HepG2 (cell line): ENCODE measurements at regions not wholly inside any gene's neighbourhood (a gene's known extent, or its start where the extent isn't known, plus 50 kb on each side); places are given as distances from the start of the nearest gene placed in this dataset.

Source experiments
- ATAC-seq: fragments of 200-7000 bp; cut with Tn5 transposase; 3 replicates; pipeline ENCODE4 v1.9.1; 2020; ENCODE audit warnings: mild to moderate bottlenecking, moderate library complexity
- BruUV-seq: library from RNA; stranded (reverse); fragments of 400-500 nt; replicated peaks from 2 replicates; lab custom pipeline; 2021; lab: Mats Ljungman, UMichigan
- CTCF ChIA-PET: fragments of 300-600 bp; formaldehyde crosslinking; extraction: SDS; loops from one replicate; lab custom pipeline; 2021; ENCODE audit warnings: low total read pairs, inconsistent platforms, low intra/inter-chr PET ratio; lab: Yijun Ruan, JAX
- POLR2A ChIA-PET: fragments of 350-600 bp; sonication (Branson Sonifier 250); formaldehyde crosslinking; loops from one replicate; lab custom pipeline; 2020; ENCODE audit warnings: antibody characterized with exemption, inconsistent platforms; lab: Yijun Ruan, JAX
- DNase-seq: peaks from one replicate; pipeline ENCODE4 v3.0.0-alpha.2; 2015; ENCODE audit warnings: low spot score
- FAIRE-seq: peaks from 3 replicates; lab custom pipeline; 2011; peaks lifted over from hg19 to GRCh38; lab: Jason Lieb, UNC
- H2AFZ ChIP-seq: one replicate; pipeline ENCODE4 v1.6.1; 2011; ENCODE audit warnings: low read length, inconsistent platforms
- H3K27ac ChIP-seq: fragments of 300-600 bp; 3 replicates; pipeline ENCODE4 v1.8.0; 2011; ENCODE audit warnings: mixed run types, mild to moderate bottlenecking, mixed read lengths, low read length, inconsistent platforms; ENCODE audit not compliant: insufficient read depth; ENCODE audit errors: extremely low read length
- H3K27me3 ChIP-seq, 2 experiments: fragments of 200-600 bp in 1 of 2; 2 replicates in 1 of 2; 3 replicates in 1 of 2; pipeline versions ENCODE4 v1.6.0 to v1.8.0; 2011; ENCODE audit warnings: low read length in 2 of 2, mild to moderate bottlenecking in 2 of 2, moderate library complexity in 2 of 2, inconsistent platforms in 1 of 2; ENCODE audit not compliant: insufficient read depth in 2 of 2, control insufficient read depth in 1 of 2
- H3K36me3 ChIP-seq, 2 experiments: fragments of 200-600 bp in 1 of 2; replicated peaks in 1 of 2; 2 replicates in 1 of 2; 3 replicates in 1 of 2; pipeline versions ENCODE4 v1.5.1 to v1.8.0; 2011; ENCODE audit warnings: low read length in 2 of 2, inconsistent platforms in 1 of 2; ENCODE audit not compliant: insufficient read depth in 2 of 2, control insufficient read depth in 1 of 2
- H3K4me1 ChIP-seq: 2 replicates; pipeline ENCODE4 v1.5.1; 2012; ENCODE audit warnings: low read length, inconsistent platforms; ENCODE audit not compliant: insufficient read depth
- H3K4me2 ChIP-seq: 2 replicates; pipeline ENCODE4 v1.6.0; 2011; ENCODE audit warnings: low read depth, low read length, inconsistent platforms
- H3K4me3 ChIP-seq, 3 experiments: fragments of 200-600 bp in 1 of 3; sonication (generic), shearing (Covaris generic) in 1 of 3; replicated peaks in 1 of 3; 2 replicates each; pipeline ENCODE4 v1.5.1; 2011 to 2016; ENCODE audit warnings: low read length in 3 of 3, inconsistent platforms in 2 of 3, low read depth in 2 of 3, mild to moderate bottlenecking in 2 of 3, control low read depth in 1 of 3, mixed read lengths in 1 of 3; ENCODE audit not compliant: insufficient read depth in 1 of 3
- H3K79me2 ChIP-seq: one replicate; pipeline ENCODE4 v1.6.1; 2011; ENCODE audit warnings: low read length, inconsistent platforms; ENCODE audit not compliant: insufficient read depth
- H3K9ac ChIP-seq: 2 replicates; pipeline ENCODE4 v1.6.0; 2011; ENCODE audit warnings: mild to moderate bottlenecking, low read depth, low read length, inconsistent platforms; ENCODE audit not compliant: insufficient read depth
- H3K9me3 ChIP-seq: 2 replicates; pipeline ENCODE4 v1.5.1; 2012; ENCODE audit warnings: mild to moderate bottlenecking, low read length
- H4K20me1 ChIP-seq: 2 replicates; pipeline ENCODE4 v1.6.0; 2011; ENCODE audit warnings: inconsistent platforms, mild to moderate bottlenecking, low read length, moderate library complexity; ENCODE audit not compliant: insufficient read depth
- GPN1 ChIP-seq: sonication (generic); formaldehyde crosslinking; IDR thresholded peaks from 2 replicates; pipeline ENCODE4 v1.5.1; 2020; ENCODE audit warnings: missing genetic modification reagents, borderline replicate concordance
- KDM5A ChIP-seq: fragments of 200-600 bp; sonication (generic); IDR thresholded peaks from 2 replicates; pipeline ENCODE4 v1.7.0; 2018; ENCODE audit warnings: antibody characterized with exemption, mild to moderate bottlenecking, low read length, borderline replicate concordance
- ZNF678 ChIP-seq: sonication (generic); formaldehyde crosslinking; IDR thresholded peaks from 2 replicates; pipeline ENCODE4 v1.4.0; 2020; ENCODE audit warnings: mild to moderate bottlenecking, missing genetic modification reagents
- WGBS: methylation state at CpG from one replicate; pipeline ENCODE4 v1.1.6; 2017; ENCODE audit warnings: low lambda C conversion rate; 5-methylcytosine and 5-hydroxymethylcytosine counted together
- in situ Hi-C: cut with HindIII; loops from 2 replicates; pipeline ENCODE4 v1.10.0; 2017; ENCODE audit warnings: low pct_unique_long_range_greater_than_20kb; ENCODE audit not compliant: extremely low pct_ligation_motif_present
- intact Hi-C: fragments of 100-400 bp; cut with micrococcal nuclease; formaldehyde crosslinking; loops from one replicate; pipeline ENCODE4 v1.10.0; 2022; ENCODE audit not compliant: unreplicated experiment
- TF ChIP-seq, protein P1 (sequence below): sonication (generic); formaldehyde crosslinking; IDR thresholded peaks from 2 replicates; pipeline ENCODE4 v1.5.0; 2020; ENCODE audit warnings: mild to moderate bottlenecking, missing genetic modification reagents

DNA sequence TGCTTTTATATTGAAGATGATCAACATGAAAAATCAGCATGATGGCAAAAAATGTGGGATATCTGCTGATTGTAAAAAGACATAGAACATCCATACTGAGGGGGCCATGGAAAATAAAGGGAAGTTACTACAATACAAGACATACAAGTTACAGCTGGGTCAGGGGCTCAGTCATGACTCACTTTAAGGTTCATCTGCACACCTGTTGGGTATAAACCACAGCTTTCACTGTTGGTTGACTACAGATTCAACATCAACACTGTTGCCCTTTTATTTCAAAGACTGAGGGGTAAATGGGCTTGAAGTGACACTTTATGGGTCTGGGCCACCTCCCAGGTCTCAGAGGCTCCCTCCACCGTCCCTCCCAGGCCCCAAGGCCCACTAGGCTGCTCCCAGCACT, 98.1 kb upstream of the IRS2 start:
- no peak for ATAC-seq
- WGBS, result no CpG with 5 or more reads among the region's 1 CpG
- CTCF ChIA-PET, result no interaction called here

More for the DNA sequence above, 98.1 kb upstream of the IRS2 start:
- FAIRE-seq (no peak), DNase-seq (no peak)
- Histone ChIP-seq H3K79me2 (no peaks in the 10 kb centered on the region), H3K4me2 (no peak overlapping the region), H4K20me1 (no peaks in the 10 kb centered on the region), H3K27ac (no peak overlapping the region), H2AFZ (no peak overlapping the region), H3K9ac (no peak overlapping the region), H3K36me3 (no peaks in the 10 kb centered on the region), H3K9me3 (no peaks in the 10 kb centered on the region), H3K27me3 (0 out of 5 replicates have a peak, but pooled peaks cover 0 to 3% of the 10 kb centered on the region in 2 experiments), H3K4me3 (no peak overlapping the region), H3K4me1 (no peaks in the 10 kb centered on the region)
- POLR2A ChIA-PET, result no interaction called here
- BruUV-seq, result no TSS peak
- TF ChIP-seq, protein P1, sequence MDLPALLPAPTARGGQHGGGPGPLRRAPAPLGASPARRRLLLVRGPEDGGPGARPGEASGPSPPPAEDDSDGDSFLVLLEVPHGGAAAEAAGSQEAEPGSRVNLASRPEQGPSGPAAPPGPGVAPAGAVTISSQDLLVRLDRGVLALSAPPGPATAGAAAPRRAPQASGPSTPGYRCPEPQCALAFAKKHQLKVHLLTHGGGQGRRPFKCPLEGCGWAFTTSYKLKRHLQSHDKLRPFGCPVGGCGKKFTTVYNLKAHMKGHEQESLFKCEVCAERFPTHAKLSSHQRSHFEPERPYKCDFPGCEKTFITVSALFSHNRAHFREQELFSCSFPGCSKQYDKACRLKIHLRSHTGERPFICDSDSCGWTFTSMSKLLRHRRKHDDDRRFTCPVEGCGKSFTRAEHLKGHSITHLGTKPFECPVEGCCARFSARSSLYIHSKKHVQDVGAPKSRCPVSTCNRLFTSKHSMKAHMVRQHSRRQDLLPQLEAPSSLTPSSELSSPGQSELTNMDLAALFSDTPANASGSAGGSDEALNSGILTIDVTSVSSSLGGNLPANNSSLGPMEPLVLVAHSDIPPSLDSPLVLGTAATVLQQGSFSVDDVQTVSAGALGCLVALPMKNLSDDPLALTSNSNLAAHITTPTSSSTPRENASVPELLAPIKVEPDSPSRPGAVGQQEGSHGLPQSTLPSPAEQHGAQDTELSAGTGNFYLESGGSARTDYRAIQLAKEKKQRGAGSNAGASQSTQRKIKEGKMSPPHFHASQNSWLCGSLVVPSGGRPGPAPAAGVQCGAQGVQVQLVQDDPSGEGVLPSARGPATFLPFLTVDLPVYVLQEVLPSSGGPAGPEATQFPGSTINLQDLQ, result no peak
- TF ChIP-seq KDM5A (no peak), ZNF678 (CRISPR knock-in tag) (no peak), GPN1 (CRISPR knock-in tag) (no peak)
- in situ Hi-C loops (no loop called here), intact Hi-C loops (no loop called here)
